ENCODE measurements at regions not wholly inside any gene's neighbourhood (a gene's known extent, or its start where the extent isn't known, plus 50 kb on each side); places are given as distances from the start of the nearest gene placed in this dataset.

DNA sequence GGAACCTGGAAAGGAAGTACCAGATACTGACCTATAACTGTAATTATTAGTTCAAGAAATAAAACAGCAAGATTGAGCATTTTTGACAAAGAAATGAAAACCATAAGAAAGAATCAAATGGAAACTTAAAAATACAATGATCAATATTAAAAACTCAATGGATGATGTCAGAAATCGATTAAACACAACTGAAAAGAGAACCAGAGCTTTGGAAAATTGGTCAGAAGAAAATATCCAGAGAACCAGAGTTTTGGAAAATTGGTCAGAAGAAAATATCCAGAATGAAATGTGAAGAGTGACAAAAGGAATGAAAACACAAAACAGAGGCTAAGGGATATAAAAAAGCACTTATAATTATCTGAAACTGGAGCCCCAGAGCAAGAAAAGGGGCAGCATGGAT is 438.6 kb downstream of the AJAP1 start (continued):
- TF ChIP-seq, protein P1, sequence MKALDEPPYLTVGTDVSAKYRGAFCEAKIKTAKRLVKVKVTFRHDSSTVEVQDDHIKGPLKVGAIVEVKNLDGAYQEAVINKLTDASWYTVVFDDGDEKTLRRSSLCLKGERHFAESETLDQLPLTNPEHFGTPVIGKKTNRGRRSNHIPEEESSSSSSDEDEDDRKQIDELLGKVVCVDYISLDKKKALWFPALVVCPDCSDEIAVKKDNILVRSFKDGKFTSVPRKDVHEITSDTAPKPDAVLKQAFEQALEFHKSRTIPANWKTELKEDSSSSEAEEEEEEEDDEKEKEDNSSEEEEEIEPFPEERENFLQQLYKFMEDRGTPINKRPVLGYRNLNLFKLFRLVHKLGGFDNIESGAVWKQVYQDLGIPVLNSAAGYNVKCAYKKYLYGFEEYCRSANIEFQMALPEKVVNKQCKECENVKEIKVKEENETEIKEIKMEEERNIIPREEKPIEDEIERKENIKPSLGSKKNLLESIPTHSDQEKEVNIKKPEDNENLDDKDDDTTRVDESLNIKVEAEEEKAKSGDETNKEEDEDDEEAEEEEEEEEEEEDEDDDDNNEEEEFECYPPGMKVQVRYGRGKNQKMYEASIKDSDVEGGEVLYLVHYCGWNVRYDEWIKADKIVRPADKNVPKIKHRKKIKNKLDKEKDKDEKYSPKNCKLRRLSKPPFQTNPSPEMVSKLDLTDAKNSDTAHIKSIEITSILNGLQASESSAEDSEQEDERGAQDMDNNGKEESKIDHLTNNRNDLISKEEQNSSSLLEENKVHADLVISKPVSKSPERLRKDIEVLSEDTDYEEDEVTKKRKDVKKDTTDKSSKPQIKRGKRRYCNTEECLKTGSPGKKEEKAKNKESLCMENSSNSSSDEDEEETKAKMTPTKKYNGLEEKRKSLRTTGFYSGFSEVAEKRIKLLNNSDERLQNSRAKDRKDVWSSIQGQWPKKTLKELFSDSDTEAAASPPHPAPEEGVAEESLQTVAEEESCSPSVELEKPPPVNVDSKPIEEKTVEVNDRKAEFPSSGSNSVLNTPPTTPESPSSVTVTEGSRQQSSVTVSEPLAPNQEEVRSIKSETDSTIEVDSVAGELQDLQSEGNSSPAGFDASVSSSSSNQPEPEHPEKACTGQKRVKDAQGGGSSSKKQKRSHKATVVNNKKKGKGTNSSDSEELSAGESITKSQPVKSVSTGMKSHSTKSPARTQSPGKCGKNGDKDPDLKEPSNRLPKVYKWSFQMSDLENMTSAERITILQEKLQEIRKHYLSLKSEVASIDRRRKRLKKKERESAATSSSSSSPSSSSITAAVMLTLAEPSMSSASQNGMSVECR (CRISPR knock-in tag; IDR thresholded peaks at IDR 0.05; ENCODE audit: borderline replicate concordance) = no peak

DNA sequence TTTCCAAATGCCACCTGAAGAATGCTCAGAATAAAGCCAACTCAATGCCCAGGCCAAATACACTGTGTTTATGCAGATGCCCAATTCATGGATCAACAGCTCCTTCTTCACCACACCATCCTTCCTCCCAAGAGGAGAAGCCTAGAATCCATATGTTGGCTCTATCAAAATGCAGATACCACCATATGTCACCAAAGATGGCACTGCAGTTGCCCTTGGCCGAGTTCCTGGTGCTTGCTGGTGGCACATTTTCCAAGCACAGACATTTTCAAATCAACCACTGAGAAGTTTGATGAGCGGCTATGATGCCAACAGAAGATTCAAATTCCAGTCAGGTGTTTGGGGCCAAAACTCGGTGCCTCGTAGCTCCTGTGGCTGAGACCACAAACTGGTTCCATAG is 430.3 kb downstream of the AJAP1 start:
- H3K27ac Mint-ChIP-seq = no peak overlapping the region
- ATAC-seq = no peak
- ChIA-PET CTCF (no interaction called here), POLR2A (no interaction called here)
- peaks cover 69% of the 10 kb centered on the region for H3K9me3 Mint-ChIP-seq
- TF ChIP-seq, protein P2, sequence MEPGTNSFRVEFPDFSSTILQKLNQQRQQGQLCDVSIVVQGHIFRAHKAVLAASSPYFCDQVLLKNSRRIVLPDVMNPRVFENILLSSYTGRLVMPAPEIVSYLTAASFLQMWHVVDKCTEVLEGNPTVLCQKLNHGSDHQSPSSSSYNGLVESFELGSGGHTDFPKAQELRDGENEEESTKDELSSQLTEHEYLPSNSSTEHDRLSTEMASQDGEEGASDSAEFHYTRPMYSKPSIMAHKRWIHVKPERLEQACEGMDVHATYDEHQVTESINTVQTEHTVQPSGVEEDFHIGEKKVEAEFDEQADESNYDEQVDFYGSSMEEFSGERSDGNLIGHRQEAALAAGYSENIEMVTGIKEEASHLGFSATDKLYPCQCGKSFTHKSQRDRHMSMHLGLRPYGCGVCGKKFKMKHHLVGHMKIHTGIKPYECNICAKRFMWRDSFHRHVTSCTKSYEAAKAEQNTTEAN (CRISPR knock-in tag; IDR thresholded peaks at IDR 0.05) = no peak
- TF ChIP-seq KAT7 (CRISPR knock-in tag; IDR thresholded peaks at IDR 0.05; ENCODE audit: borderline replicate concordance) = no peak
- no peak for TF ChIP-seq ELF4 (CRISPR knock-in tag; IDR thresholded peaks at IDR 0.05; ENCODE audit: low read depth)
- no peak for TF ChIP-seq ZNF396 (CRISPR knock-in tag; IDR thresholded peaks at IDR 0.05; ENCODE audit: borderline replicate concordance)
- no peak for TF ChIP-seq CREM (CRISPR knock-in tag; IDR thresholded peaks at IDR 0.05)
- no peak for TF ChIP-seq MYBL2 (CRISPR knock-in tag; IDR thresholded peaks at IDR 0.05)
- no peak for TF ChIP-seq GRHL2 (CRISPR knock-in tag; IDR thresholded peaks at IDR 0.05; ENCODE audit: insufficient replicate concordance, severe bottlenecking)
- TF ChIP-seq, protein P3, sequence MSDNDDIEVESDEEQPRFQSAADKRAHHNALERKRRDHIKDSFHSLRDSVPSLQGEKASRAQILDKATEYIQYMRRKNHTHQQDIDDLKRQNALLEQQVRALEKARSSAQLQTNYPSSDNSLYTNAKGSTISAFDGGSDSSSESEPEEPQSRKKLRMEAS (CRISPR knock-in tag; IDR thresholded peaks at IDR 0.05) = no peak
- TF ChIP-seq FOXJ3 (CRISPR knock-in tag; IDR thresholded peaks at IDR 0.05; ENCODE audit: borderline replicate concordance) = no peak
- no peak for TF ChIP-seq ZNF121 (CRISPR knock-in tag; IDR thresholded peaks at IDR 0.05)
- no peak for TF ChIP-seq ZNF317 (CRISPR knock-in tag; IDR thresholded peaks at IDR 0.05; ENCODE audit: borderline replicate concordance, low read depth)
- no peak for TF ChIP-seq GTF2I (CRISPR knock-in tag; conservative IDR thresholded peaks at IDR 0.05)
- TF ChIP-seq, protein P4, sequence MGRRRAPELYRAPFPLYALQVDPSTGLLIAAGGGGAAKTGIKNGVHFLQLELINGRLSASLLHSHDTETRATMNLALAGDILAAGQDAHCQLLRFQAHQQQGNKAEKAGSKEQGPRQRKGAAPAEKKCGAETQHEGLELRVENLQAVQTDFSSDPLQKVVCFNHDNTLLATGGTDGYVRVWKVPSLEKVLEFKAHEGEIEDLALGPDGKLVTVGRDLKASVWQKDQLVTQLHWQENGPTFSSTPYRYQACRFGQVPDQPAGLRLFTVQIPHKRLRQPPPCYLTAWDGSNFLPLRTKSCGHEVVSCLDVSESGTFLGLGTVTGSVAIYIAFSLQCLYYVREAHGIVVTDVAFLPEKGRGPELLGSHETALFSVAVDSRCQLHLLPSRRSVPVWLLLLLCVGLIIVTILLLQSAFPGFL (CRISPR knock-in tag; IDR thresholded peaks at IDR 0.05; ENCODE audit: borderline replicate concordance) = no peak
- TF ChIP-seq, protein P1 (CRISPR knock-in tag; IDR thresholded peaks at IDR 0.05; ENCODE audit: borderline replicate concordance) = no peak
- no peak for TF ChIP-seq NFATC4 (CRISPR knock-in tag; IDR thresholded peaks at IDR 0.05)
- TF ChIP-seq, protein P5, sequence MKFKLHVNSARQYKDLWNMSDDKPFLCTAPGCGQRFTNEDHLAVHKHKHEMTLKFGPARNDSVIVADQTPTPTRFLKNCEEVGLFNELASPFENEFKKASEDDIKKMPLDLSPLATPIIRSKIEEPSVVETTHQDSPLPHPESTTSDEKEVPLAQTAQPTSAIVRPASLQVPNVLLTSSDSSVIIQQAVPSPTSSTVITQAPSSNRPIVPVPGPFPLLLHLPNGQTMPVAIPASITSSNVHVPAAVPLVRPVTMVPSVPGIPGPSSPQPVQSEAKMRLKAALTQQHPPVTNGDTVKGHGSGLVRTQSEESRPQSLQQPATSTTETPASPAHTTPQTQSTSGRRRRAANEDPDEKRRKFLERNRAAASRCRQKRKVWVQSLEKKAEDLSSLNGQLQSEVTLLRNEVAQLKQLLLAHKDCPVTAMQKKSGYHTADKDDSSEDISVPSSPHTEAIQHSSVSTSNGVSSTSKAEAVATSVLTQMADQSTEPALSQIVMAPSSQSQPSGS (CRISPR knock-in tag; IDR thresholded peaks at IDR 0.05; ENCODE audit: borderline replicate concordance, low read depth) = no peak
- TF ChIP-seq OVOL2 (CRISPR knock-in tag; IDR thresholded peaks at IDR 0.05; ENCODE audit: borderline replicate concordance) = no peak
- TF ChIP-seq, protein P6, sequence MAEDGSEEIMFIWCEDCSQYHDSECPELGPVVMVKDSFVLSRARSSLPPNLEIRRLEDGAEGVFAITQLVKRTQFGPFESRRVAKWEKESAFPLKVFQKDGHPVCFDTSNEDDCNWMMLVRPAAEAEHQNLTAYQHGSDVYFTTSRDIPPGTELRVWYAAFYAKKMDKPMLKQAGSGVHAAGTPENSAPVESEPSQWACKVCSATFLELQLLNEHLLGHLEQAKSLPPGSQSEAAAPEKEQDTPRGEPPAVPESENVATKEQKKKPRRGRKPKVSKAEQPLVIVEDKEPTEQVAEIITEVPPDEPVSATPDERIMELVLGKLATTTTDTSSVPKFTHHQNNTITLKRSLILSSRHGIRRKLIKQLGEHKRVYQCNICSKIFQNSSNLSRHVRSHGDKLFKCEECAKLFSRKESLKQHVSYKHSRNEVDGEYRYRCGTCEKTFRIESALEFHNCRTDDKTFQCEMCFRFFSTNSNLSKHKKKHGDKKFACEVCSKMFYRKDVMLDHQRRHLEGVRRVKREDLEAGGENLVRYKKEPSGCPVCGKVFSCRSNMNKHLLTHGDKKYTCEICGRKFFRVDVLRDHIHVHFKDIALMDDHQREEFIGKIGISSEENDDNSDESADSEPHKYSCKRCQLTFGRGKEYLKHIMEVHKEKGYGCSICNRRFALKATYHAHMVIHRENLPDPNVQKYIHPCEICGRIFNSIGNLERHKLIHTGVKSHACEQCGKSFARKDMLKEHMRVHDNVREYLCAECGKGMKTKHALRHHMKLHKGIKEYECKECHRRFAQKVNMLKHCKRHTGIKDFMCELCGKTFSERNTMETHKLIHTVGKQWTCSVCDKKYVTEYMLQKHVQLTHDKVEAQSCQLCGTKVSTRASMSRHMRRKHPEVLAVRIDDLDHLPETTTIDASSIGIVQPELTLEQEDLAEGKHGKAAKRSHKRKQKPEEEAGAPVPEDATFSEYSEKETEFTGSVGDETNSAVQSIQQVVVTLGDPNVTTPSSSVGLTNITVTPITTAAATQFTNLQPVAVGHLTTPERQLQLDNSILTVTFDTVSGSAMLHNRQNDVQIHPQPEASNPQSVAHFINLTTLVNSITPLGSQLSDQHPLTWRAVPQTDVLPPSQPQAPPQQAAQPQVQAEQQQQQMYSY (CRISPR knock-in tag; IDR thresholded peaks at IDR 0.05) = no peak
- no peak for TF ChIP-seq NR1H2 (CRISPR knock-in tag; IDR thresholded peaks at IDR 0.05)
- no peak overlapping the region for H3K4me3 Mint-ChIP-seq
- peaks cover 17% of the 10 kb centered on the region for H3K27me3 Mint-ChIP-seq (ENCODE audit: low read depth)
- H3K36me3 Mint-ChIP-seq = peaks cover 65% of the 10 kb centered on the region
- DNase-seq (ENCODE audit: low spot score) = no peak
- no peaks in the 10 kb centered on the region for H3K4me1 Mint-ChIP-seq

Data from WTC11 (cell line).